OCI-LY7 (cell line): ENCODE measurements at regions not wholly inside any gene's neighbourhood (a gene's known extent, or its start where the extent isn't known, plus 50 kb on each side); places are given as distances from the start of the nearest gene placed in this dataset.

ENCODE experiments used
- EZH2phosphoT487 ChIP-seq: fragments of 200-600 bp; sonication (generic); IDR thresholded peaks from 2 replicates; pipeline ENCODE4 v1.6.1; 2018; ENCODE audit warnings: low read depth, borderline replicate concordance, mild to moderate bottlenecking, mixed run types, antibody characterized with exemption, low read length, moderate library complexity, mixed read lengths
- TF ChIP-seq, protein P1 (sequence below): fragments of 200-600 bp; sonication (generic); conservative IDR thresholded peaks from 2 replicates; pipeline ENCODE4 v1.5.1; 2014; ENCODE audit warnings: mild to moderate bottlenecking, antibody characterized with exemption, low read length, moderate library complexity, mixed read lengths

DNA sequence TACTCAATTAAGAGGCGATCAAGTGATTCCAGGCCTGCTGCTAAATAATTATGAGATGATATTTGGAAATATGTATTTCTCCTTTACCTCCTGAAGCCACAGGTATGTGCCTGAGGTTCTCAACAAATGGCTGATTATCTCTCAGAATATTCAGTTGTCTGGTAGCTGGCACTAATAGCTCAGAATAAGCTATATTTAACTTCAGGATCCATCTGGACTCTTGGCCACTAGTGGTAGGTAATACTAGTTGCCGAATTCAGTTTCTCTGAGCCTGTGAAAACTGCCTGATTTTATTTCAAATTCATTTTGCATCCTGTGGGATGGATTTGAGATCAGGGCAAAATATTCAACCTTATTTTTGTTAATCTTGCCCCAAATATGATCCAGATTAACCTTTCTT lies 499.0 kb downstream of the DIPK2A start:
- TF ChIP-seq, protein P1, sequence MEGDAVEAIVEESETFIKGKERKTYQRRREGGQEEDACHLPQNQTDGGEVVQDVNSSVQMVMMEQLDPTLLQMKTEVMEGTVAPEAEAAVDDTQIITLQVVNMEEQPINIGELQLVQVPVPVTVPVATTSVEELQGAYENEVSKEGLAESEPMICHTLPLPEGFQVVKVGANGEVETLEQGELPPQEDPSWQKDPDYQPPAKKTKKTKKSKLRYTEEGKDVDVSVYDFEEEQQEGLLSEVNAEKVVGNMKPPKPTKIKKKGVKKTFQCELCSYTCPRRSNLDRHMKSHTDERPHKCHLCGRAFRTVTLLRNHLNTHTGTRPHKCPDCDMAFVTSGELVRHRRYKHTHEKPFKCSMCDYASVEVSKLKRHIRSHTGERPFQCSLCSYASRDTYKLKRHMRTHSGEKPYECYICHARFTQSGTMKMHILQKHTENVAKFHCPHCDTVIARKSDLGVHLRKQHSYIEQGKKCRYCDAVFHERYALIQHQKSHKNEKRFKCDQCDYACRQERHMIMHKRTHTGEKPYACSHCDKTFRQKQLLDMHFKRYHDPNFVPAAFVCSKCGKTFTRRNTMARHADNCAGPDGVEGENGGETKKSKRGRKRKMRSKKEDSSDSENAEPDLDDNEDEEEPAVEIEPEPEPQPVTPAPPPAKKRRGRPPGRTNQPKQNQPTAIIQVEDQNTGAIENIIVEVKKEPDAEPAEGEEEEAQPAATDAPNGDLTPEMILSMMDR: no peak
- no peak for TF ChIP-seq EZH2phosphoT487
